ENCODE measurements at regions not wholly inside any gene's neighbourhood (a gene's known extent, or its start where the extent isn't known, plus 50 kb on each side); places are given as distances from the start of the nearest gene placed in this dataset.
A peak's percentile ranks its signal among the peaks of the same experiment; 100 is the strongest.

DNA sequence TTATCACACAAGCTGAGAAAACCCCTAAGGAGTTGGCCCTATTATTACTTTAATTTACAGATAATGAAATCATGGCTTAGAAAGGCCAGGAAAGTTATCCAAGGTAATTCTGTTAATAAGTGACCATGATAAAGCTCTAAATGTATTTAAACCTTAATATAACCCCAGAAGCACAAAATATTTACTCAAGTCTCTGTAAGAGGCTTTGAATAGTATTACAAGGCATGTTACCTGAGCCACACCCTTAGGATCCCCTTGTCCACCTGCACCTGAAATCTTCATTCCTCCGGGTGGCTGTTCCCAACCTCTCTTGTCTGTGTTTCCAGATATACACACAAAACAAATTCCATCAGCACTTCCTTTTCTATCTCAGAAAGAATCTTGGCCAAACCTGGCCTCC is 271.6 kb upstream of the BMP2 start:
- Histone ChIP-seq H3K36me3 (no peaks in the 10 kb centered on the region), H3K4me1 (no peaks in the 10 kb centered on the region), H3K27me3 (no peaks in the 10 kb centered on the region), H3K9me3 (no peaks in the 10 kb centered on the region), H3K4me3 (no peak overlapping the region), H3K27ac (no peak overlapping the region)
- intact Hi-C loops (cut with DNase I): no loop called here
- no peak for TF ChIP-seq CTCF (IDR thresholded peaks at IDR 0.05)
- DNase-seq: no peak
- ATAC-seq: peak; percentile 13

- H3K9me3 ChIP-seq: no peaks in the 10 kb centered on the region
- H3K27ac ChIP-seq: no peak overlapping the region
- H3K4me1 ChIP-seq: peaks cover 7% of the 10 kb centered on the region
- TF ChIP-seq CTCF (IDR thresholded peaks at IDR 0.05): no peak
- intact Hi-C loops (cut with DNase I): no loop called here
- no peak overlapping the region for H3K4me3 ChIP-seq
- no peak for DNase-seq
- no peaks in the 10 kb centered on the region for H3K27me3 ChIP-seq
- ATAC-seq: no peak
- no peaks in the 10 kb centered on the region for H3K36me3 ChIP-seq
Measured at GRCh38 chr20:6492271-6493055, 275.0 kb upstream of the BMP2 start.

GRCh38 chr20:6490849-6491248 is 276.6 kb upstream of the BMP2 start:
- H3K27me3 ChIP-seq: no peaks in the 10 kb centered on the region
- no peak overlapping the region for H3K4me3 ChIP-seq
- DNase-seq (no peak), ATAC-seq (no peak)
- no peaks in the 10 kb centered on the region for H3K36me3 ChIP-seq
- TF ChIP-seq CTCF (IDR thresholded peaks at IDR 0.05): no peak
- peaks cover 7% of the 10 kb centered on the region for H3K4me1 ChIP-seq
- H3K9me3 ChIP-seq: no peaks in the 10 kb centered on the region
- intact Hi-C loops (cut with DNase I): no loop called here
- H3K27ac ChIP-seq: no peak overlapping the region

DNA sequence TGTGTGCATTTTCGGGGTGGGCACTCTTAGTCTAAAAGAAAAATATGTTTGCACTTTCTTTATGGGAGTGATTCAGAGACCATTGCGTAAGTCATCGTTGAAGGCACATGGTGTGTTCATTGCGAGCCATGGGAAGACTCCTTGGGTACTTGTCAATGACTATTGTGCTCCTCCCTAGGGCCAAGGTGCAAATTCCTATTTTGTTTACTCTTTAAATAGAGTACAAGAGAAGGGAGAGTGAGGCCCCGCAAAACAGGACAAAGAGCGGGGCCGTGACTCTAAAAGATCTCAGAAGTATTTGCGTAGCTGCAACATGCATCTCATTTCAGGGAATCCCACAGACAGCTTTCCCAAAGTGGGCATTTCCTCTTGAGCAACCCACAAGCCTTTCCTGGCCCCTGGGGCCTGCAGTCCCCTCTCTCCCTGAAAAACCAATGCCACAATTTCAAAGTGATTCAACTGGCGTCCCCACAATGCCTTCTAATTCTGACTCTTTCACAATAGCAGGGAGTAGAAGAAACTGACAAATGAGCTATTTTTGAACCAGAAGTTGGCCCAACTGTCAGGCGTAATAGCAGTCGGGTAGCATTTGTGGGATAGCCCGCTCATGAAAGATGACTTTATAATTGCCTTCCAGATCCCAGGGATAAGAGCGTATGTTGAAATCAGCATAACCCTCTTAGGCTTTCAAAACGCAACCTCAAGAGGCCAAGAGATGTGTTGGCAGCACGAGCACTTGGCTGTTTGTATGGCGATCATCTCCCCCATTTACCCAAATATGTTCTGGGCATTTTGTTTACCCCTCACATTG is 277.9 kb upstream of the BMP2 start:
- no peaks in the 10 kb centered on the region for H3K27me3 ChIP-seq
- H3K4me3 ChIP-seq: no peak overlapping the region
- no peak for DNase-seq
- H3K36me3 ChIP-seq: no peaks in the 10 kb centered on the region
- H3K27ac ChIP-seq: no peak overlapping the region
- peak; percentile 58 for ATAC-seq
- no peaks in the 10 kb centered on the region for H3K9me3 ChIP-seq
- intact Hi-C loops (cut with DNase I): no loop called here
- no peak for TF ChIP-seq CTCF (IDR thresholded peaks at IDR 0.05)
- H3K4me1 ChIP-seq: peaks cover 7% of the 10 kb centered on the region

DNA sequence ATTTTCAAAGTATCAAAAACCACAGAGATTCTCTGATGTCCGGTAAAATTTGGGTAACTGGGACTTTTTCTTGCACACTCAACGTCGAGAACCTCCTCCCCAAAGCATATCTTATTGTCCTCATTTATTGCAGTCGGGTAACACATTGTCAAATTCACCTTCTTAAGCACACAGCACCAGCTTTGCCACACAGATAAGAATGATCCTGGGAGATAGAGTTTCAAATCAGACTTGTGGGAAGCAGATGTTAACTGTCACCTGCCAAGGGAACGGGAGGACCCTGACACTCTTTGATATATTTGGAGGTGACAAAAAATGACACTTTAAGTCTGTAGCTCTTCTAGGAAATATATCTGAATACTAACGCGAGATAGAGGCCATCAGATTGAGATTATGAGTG is 282.1 kb upstream of the BMP2 start:
- intact Hi-C loops (cut with DNase I): no loop called here
- H3K27ac ChIP-seq: no peak overlapping the region
- peaks cover 7% of the 10 kb centered on the region for H3K4me1 ChIP-seq
- DNase-seq: no peak
- TF ChIP-seq CTCF (IDR thresholded peaks at IDR 0.05): no peak
- no peak for ATAC-seq
- H3K4me3 ChIP-seq: no peak overlapping the region
- H3K27me3 ChIP-seq: no peaks in the 10 kb centered on the region
- no peaks in the 10 kb centered on the region for H3K36me3 ChIP-seq
- H3K9me3 ChIP-seq: no peaks in the 10 kb centered on the region

Measured in upper lobe of right lung (tissue), 1 donor.